Heart left ventricle (tissue), 16 donors: ENCODE measurements at regions not wholly inside any gene's neighbourhood (a gene's known extent, or its start where the extent isn't known, plus 50 kb on each side); places are given as distances from the start of the nearest gene placed in this dataset.

ENCODE experiments used
- ATAC-seq, 4 donors: fragments of 200-7000 bp; cut with Tn5 transposase; one replicate each; pipeline ENCODE4 v1.9.1; 2020 to 2022; ENCODE audit warnings: moderate library complexity in 4 of 4, mild to moderate bottlenecking in 3 of 4, moderate number of reproducible peaks in 1 of 4
- DNase-seq, 5 donors: peaks; one replicate each; pipeline ENCODE4 v3.0.0-alpha.2; 2020
- H3K27ac ChIP-seq, 12 donors: fragments of 200-600 bp; sonication (generic) in 4 of 12; one replicate each; pipeline versions ENCODE4 v1.5.0 to v1.8.0; 2016 to 2022; ENCODE audit warnings: mild to moderate bottlenecking in 2 of 12
- H3K27me3 ChIP-seq, 9 donors: fragments of 200-600 bp; sonication (generic) in 2 of 9; one replicate each; pipeline versions ENCODE4 v1.5.1 to v1.8.0; 2016 to 2022; ENCODE audit warnings: mild to moderate bottlenecking in 3 of 9
- H3K36me3 ChIP-seq, 9 donors: fragments of 200-600 bp; sonication (generic) in 2 of 9; one replicate each; pipeline versions ENCODE4 v1.5.0 to v1.8.0; 2018 to 2022; ENCODE audit warnings: mild to moderate bottlenecking in 2 of 9
- H3K4me1 ChIP-seq, 12 donors: fragments of 200-600 bp; sonication (generic) in 4 of 12; one replicate each; pipeline versions ENCODE4 v1.5.0 to v1.8.0; 2016 to 2022; ENCODE audit warnings: mild to moderate bottlenecking in 3 of 12
- H3K4me3 ChIP-seq, 12 donors: fragments of 200-600 bp; sonication (generic) in 4 of 12; one replicate each; pipeline versions ENCODE4 v1.5.0 to v1.8.0; 2017 to 2022; ENCODE audit warnings: mild to moderate bottlenecking in 9 of 12, moderate library complexity in 4 of 12
- H3K9me3 ChIP-seq, 12 donors: fragments of 200-600 bp; sonication (generic) in 4 of 12; one replicate each; pipeline versions ENCODE4 v1.5.0 to v1.8.0; 2016 to 2022; ENCODE audit warnings: mild to moderate bottlenecking in 1 of 12
- CTCF ChIP-seq, 12 donors: fragments of 200-600 bp; sonication (generic) in 4 of 12; IDR thresholded peaks; one replicate each; pipeline versions ENCODE4 v1.5.0 to v1.8.0; 2018 to 2022; ENCODE audit warnings: antibody characterized with exemption in 12 of 12, mild to moderate bottlenecking in 5 of 12
- POLR2A ChIP-seq, 2 donors: fragments of 450-650 bp; IDR thresholded peaks; one replicate each; pipeline ENCODE4 v1.6.1; 2017; ENCODE audit warnings: antibody characterized with exemption in 2 of 2, mild to moderate bottlenecking in 2 of 2, moderate library complexity in 2 of 2
- WGBS, 4 donors: extraction: QIAGEN DNeasy Blood & Tissue Kit in 2 of 4; methylation state at CpG; one replicate each; pipeline versions ENCODE4 v1.1.5 to v1.1.7; 2013 to 2018; 5-methylcytosine and 5-hydroxymethylcytosine counted together
- intact Hi-C, 10 donors: fragments of 100-400 bp; cut with DNase I; formaldehyde crosslinking; loops; one replicate each; pipeline versions ENCODE4 v1.11.1 to v1.14.2; 2022
- donor health status: ischemic (EF 13 %, LVEDD 7.1; RV severe dilation, severe dysfunction).
- donor health status: healthy with polysubstance abuse.
- donor health status: DM: no; HTN: yes; CAD: no.
- donor health status: DM: no; HTN: no; CAD: no.
- donor health status: ischemic (EF 25% LVEDD 6.9; RV normal size, moderate dysfunction).
- donor health status: ischemic (EF 25% LVEDD 5.7; RV mildly dilated, moderate dysfunction).
- donor health status: healthy.
- donor health status: DM: yes; HTN: yes; CAD: no.
- donor health status: ischemic (EF 35%, LVEDD 5.7; RV mildly dilated, moderate dysfunction).
- donor health status: nonischemic (EF 11% LVEDD 7.7; RV severe dilation, severe dysfunction).
- donor health status: DM: yes; HTN: yes; CAD: no.
- donor health status: PGD.
- donor health status: ischemic (EF 29% LVEDD 5.4; RV normal size, mild dysfunction).
- donor health status: nonischemic (EF 23%, LVEDD 6.1; RV moderate dilation, normal function).

DNA sequence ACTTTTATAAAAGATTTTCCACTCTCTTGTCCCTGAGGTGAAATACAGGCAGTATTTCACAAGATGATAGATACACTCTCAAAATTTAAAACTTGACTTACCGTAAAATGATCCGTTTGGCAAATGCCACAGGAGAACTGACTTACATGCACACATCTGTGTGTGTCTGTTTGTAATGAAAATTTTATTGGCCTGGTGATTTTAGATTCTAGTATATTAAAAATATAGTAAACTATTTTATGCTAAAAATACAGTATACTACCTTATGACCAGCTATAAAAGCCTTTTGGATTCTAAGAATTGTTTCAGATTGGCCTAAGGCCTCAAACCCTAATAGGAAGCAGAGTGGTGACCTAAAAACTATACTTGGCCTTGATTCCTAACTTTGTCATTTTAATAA lies 362.7 kb downstream of the IPMK start:
- ATAC-seq (no peak), DNase-seq (no peak)
- 88 to 94% (median 92%) methylated on average over 2 of the region's 2 CpGs for WGBS, 4 donors
- no peaks in the 10 kb centered on the region for H3K27me3 ChIP-seq
- no peak overlapping the region for H3K27ac ChIP-seq
- TF ChIP-seq POLR2A (IDR thresholded peaks at IDR 0.05) (no peak), CTCF (IDR thresholded peaks at IDR 0.05) (no peak)
- no peaks in the 10 kb centered on the region for H3K36me3 ChIP-seq
- intact Hi-C loops, result no loop called here
- H3K9me3 ChIP-seq, result peaks cover 0 to 9% (median 0%) of the 10 kb centered on the region in 12 donors
- H3K4me1 ChIP-seq, result no peaks in the 10 kb centered on the region
- H3K4me3 ChIP-seq, result no peak overlapping the region

DNA sequence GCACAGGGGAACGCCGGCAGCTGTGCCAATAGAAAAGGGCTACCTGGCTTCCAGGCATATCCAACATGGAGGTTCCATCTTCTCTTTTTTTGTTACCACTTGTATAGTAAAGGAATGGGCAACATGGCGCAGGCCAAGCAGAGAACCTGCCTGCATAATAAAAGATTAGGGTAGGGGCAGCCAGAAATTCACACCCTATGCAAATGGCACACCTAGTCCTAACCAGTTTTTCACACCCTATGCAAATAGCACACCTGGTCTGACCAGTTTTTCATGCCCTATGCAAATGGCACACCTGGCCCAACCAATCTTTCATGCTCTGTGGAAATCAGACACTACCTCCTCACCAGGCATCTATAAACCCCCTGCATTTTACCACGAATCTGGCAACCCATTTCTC lies 369.5 kb downstream of the IPMK start:
- no peak for TF ChIP-seq POLR2A (IDR thresholded peaks at IDR 0.05)
- no peak for TF ChIP-seq CTCF (IDR thresholded peaks at IDR 0.05)
- no peak overlapping the region for H3K4me3 ChIP-seq
- H3K9me3 ChIP-seq, result peaks cover 0 to 9% (median 0%) of the 10 kb centered on the region in 12 donors
- no peaks in the 10 kb centered on the region for H3K4me1 ChIP-seq
- no peaks in the 10 kb centered on the region for H3K36me3 ChIP-seq
- intact Hi-C loops, result no loop called here
- DNase-seq, result no peak
- no peak overlapping the region for H3K27ac ChIP-seq
- WGBS, 4 donors, result 66 to 80% (median 77%) methylated on average over 4 of the region's 4 CpGs
- ATAC-seq, result no peak
- no peaks in the 10 kb centered on the region for H3K27me3 ChIP-seq

- Histone ChIP-seq H3K9me3 (peaks cover 0 to 9% (median 0%) of the 10 kb centered on the region in 12 donors), H3K4me1 (no peaks in the 10 kb centered on the region), H3K4me3 (no peak overlapping the region), H3K27ac (no peak overlapping the region), H3K27me3 (no peaks in the 10 kb centered on the region), H3K36me3 (no peaks in the 10 kb centered on the region)
- no peak for DNase-seq
- intact Hi-C loops, result no loop called here
- ATAC-seq, result no peak
- no peak for TF ChIP-seq POLR2A (IDR thresholded peaks at IDR 0.05)
- no peak for TF ChIP-seq CTCF (IDR thresholded peaks at IDR 0.05)
- 83 to 91% (median 85%) methylated on average over 6 of the region's 6 CpGs for WGBS, 4 donors
These were observed 370.1 kb downstream of the IPMK start for GRCh38 chr10:57897611-57898010.

DNA sequence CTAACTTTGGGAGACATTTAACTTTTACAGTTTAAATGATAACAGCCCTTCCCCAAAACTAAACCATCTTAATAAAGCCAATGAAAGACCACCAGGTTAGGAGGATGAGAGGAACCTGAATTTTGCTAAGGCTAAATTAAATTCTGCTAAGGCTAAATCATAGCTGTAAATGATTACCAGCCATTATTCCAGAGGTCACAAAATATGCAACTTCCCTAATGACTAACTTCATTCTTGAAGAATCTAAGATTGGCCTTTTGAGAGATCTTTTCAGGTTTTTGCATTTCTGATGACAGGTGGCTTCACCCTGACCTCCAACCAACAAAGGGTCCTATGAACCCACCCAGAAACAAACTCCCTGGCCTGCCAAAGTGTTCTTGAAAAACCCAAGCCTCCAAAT lies 373.3 kb downstream of the IPMK start:
- intact Hi-C loops, result no loop called here
- H3K27me3 ChIP-seq, result no peaks in the 10 kb centered on the region
- H3K4me1 ChIP-seq, result no peaks in the 10 kb centered on the region
- H3K9me3 ChIP-seq, result no peaks in the 10 kb centered on the region
- DNase-seq, result no peak
- no peak for TF ChIP-seq POLR2A (IDR thresholded peaks at IDR 0.05)
- H3K36me3 ChIP-seq, result no peaks in the 10 kb centered on the region
- H3K4me3 ChIP-seq, result no peak overlapping the region
- H3K27ac ChIP-seq, result no peak overlapping the region
- ATAC-seq, result no peak

GRCh38 chr10:57891201-57892006 lies 376.3 kb downstream of the IPMK start:
- whole genome bisulfite sequencing, 4 donors, result 81 to 85% (median 83%) methylated on average over 7 of the region's 7 CpGs
- Histone ChIP-seq H3K9me3 (no peaks in the 10 kb centered on the region), H3K36me3 (no peaks in the 10 kb centered on the region), H3K4me3 (no peak overlapping the region), H3K27me3 (no peaks in the 10 kb centered on the region), H3K4me1 (no peaks in the 10 kb centered on the region), H3K27ac (no peak overlapping the region)
- TF ChIP-seq CTCF (IDR thresholded peaks at IDR 0.05) (no peak), POLR2A (IDR thresholded peaks at IDR 0.05) (no peak)
- ATAC-seq, result no peak
- intact Hi-C loops, result no loop called here
- no peak for DNase-seq
